Activated gamma-delta T cell treated with anti-CD3 and anti-CD28 coated beads, Interleukin-2, amount 50 U/mL, for 16 hours (primary cell): ENCODE measurements at regions not wholly inside any gene's neighbourhood (a gene's known extent, or its start where the extent isn't known, plus 50 kb on each side); places are given as distances from the start of the nearest gene placed in this dataset.
"Not testable (repeated sequence)": the region's sequence is repeated elsewhere in the genome, so short reads cannot be mapped to it uniquely, and the experiment has no call there.

Source experiments
- DNase-seq: peaks from one replicate; pipeline ENCODE4 v3.0.0-alpha.2; 2020; ENCODE audit warnings: low read depth

DNA sequence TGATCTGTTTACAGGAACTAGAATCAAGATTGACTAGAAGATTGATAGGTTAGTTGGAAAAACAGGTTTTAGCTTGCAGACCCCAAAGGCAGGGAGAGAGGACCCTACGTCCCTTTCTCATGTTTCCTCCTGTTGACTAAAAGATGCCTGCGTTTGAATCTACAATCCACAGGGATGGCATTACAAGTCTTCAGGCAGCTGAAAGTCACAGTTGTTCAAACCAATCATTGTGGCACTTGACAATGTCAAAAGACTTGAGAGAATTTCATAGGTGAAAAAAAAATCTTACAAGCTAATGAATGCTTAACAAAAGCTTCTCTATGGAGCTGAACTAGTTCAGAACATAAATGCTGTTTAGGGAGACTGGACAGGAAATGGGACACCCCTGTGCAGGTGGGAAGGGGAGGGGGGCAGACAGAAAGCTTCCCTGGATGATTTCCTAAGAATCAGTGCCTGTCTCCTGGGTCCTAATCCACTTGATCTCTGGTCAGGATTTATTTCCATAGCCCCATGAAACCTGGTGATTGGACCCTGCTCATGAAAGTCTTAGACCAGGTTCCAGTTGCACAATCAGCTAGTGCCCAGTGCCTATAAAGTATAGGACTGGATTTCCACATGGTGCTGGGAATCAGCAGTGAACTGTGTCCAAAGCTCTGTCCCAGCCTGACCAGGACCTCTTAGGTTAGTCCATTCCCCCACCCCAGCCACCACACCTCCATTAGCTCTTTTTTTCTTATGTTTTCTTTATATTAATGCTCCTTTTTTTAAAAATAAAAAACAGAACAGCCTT is 91.6 kb upstream of the BCAR3 start:
- DNase-seq: no peak

DNA sequence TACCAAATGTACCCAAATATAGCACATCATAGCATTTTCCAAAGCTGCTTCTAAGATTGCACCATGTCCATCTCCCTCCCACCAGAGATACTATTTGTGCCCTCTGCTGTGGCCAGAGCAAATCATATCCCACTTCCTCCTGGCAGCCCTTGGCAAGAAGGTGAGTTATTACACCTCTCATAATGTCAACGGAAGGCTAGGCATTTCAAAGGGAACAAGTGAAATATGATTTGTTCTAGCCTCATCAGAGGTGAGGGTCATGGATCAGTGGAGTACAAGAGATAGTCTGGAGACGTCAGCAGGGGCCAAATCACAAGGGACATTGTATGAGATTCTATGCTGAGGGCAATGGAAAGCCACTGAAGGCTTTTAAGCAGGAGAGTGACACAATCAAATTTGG is 90.2 kb upstream of the BCAR3 start:
- no peak for DNase-seq

DNA sequence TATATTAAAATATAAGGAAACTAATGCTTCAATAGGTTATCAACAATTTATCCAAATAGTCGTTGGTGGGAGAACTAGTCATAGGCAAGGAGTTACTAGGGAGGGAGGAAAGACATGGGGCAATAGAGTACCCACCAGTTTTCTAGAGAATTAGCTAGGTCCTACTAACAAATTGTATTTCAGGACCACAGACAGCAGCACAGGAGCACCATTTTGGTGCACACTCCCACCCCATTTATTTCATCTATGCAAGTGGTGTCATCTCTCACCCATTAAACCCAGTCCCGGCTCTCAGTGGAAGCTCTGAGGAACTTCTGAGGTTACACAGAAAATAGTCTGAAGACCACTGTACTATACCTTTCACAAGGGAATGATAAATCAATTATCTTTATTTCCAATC is 89.0 kb upstream of the BCAR3 start:
- DNase-seq: no peak

DNA sequence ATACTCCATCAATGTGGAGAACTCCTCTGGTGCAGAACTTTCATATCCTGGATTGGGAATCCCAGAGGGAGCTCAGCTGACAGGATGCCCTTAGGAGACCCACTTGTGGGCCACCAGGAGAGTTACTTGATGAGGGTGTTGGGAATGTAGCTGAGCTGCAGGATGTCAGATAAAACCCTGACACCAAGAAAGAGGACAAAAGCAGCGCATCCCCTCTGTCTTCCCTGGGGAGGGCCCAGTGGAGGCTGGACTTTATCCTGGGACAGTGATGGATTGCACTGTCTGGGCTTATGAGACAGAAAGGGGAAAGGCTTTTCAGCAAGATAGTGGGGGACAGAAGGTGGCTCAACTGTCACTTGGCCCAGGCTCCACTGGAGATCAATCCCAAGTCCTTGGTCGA is 88.1 kb upstream of the BCAR3 start:
- DNase-seq: no peak

DNA sequence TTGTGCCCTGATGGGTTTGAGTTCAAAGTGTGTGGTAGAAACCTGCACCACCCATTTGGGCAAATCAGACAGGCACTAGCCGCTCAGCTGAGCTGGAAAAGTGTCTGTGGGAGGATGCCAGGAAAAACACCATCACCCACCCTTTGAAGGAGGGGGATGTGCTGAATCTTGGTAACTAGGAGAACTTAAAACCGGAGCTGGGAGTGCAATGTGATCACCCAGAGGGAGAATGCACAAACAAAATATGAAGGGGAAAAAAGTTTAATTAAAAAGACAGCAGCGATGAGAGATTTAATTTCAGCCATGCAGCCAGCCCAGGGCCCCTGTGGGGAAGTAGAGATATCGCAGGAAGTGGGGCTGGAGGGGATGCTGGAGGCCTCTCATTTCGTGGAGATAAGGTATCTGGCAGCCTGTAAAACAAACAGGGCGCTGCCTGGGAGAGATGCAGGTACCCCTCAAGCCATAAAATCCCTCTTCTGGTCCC is 86.8 kb upstream of the BCAR3 start:
- DNase-seq: no peak

DNA sequence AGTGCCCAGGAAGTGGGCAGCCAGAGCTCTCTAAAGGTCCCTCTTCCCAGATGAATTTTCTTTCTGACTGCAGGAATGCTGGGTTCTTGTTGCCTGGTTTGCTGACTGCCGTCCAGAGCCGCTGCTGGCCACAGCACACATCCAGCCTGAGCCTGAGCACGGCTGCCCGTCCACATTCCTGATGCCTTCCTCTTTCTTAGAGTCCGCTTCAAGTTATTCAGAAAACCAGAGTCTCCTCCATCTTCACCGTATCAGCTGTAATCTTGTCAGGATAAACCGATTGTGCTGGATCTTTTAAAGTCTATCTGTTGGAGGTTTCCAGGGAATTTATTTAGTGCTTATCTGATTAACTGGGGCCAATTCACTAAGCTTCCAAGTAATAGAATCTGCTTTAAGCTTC is 84.8 kb upstream of the BCAR3 start:
- DNase-seq: no peak

DNA sequence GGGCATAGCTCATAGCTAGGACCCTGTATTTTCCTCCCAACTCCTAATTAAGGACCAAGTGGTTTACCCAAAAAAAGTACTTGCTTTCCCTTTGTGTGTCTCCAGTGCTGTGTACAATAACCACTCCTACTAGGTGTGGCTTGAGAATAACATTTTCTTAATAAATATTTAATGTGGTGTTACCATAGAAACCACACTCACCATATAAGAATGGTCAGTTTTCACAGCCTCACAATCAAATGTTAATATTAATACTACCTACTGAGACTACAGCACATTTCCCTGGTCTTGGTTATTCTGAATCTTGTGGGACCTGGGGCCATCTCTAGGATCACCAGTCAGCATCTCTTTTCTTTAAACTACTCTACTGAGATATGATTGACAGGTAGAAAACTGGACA is 83.5 kb upstream of the BCAR3 start:
- DNase-seq: no peak

DNA sequence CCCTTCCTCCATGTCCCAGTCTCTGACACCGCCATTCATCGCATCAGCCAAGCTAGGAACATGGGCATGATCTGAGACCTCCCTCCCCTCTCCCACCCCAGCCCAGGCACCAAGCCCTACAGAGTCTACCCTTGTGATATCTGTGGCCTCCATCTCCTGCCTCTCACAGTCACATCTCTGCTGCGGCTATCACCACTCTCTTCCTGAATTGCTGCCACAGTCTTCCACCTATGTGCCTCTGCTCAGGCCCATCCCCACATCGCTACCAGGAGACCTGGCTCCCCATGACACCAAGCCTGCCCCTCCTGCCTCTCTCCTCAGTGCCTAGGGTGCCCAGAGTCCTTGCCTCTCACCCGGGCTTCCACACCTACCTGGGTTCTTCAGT is 82.7 kb upstream of the BCAR3 start:
- DNase-seq: no peak

DNA sequence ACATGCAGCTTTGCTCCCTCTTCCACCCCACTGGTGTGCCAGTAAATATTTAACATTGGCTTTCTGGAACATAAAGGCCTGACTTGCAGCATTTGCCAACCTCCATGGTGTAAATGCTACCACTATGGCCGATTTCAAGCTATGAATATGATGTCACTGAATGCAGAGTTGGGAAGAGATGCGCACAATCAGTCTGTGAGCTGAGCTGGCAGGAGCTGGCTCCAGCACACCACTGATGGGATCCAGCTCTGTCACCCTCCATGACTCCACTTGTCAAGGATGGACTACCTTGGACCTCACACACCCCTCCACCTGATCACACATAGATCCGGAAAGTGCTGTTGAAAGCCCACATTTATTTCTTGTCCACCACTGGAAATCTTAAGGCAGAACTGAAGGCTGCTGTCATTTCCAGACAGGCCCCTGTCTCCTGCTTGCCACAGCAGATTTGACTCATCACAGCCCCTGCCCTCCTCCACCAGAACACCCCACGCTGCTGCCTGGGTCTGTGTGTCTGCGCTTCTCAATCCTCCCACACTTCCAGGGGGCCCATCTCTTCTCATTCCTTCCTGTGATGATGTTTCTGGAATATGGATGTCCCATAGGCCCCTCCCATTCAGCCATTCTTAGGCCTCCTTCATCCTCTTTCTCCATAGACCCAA is 82.2 kb upstream of the BCAR3 start:
- DNase-seq: no peak

DNA sequence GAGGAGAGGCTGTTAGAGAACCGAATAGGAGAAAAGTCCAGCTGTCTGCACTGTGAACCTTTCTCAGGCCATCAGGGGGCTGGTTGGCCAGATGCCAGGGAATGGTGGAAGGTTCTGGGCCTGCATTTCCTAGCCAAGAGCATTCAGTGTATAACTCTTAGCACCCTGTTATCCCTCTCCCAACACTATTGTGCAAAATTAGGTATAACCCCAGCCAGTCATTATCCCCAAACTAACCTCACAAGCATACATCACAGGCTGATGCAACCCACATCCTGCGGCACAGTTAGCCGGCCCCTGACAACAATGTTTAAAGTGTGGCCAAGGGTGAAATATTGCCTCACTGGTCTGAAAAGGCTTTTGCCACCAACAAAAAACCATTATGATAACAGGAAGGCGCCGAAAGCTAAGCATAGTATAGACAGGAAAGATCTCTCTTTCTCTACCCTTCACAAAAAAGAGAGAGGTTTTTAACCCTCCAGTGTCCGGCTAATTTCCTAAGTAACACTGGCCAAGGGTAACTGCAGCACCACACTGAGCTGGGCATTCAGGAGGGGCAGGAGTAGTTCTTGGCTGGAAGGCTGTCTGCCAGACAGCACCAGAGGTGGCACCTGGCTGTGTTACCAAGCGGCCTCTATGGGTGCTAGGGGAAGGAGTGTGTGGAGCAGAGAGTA is 77.3 kb upstream of the BCAR3 start:
- DNase-seq: no peak

DNA sequence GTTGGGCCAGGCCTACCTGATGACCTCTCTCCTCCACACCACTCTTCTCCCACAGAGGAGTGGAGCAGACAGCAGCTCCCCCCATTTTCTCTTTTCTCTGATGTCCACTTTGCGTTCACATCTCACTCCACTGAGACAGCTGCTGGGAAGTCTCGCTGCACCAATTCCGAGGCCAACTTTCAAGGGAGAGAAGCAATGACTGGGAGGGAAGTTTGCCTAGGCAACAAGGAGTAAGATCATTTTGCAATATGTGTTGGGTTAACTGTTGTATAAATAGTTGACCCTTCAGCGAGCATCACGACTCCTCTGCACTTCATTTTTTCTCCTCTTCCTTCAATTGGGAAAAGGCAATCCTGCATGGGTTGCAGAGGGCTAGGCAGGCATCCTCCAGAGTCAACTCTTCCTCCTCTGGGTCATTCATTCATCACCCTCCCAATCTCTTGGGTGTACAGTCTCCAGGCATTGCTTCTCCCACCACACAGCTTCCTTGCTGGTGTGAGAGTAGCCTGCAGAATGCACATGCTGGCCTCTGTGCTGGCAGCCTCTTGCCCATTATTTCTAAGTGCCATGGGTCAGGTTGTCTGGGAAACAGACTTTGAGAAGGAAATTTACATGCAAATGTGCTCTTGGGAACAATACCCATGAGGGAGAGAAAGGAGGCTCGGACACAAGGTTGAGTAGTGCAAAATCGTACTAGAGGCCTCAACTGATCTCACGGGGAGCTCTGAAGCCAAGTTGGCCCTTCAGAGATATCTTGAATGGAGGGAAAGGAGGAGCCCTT is 75.8 kb upstream of the BCAR3 start:
- no peak for DNase-seq

DNA sequence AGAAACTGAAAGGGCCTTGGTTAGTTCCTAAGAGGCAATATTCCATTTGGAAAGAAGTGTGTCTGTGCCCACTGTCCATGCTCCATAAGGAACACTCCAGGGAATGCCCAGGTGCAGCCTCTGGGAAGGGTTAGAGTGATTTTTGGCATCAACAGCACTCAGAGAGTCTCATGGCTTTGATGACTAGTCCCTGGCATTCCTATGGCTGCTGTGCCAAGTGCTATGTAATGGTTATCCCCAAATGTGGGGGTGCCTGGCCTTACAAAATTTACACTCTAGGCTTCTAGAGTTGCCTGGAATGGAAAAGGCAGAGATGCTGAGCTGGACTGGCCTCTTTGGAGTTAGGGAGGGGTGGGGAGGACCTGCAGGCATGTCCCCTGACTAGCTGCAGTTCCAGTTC is 75.0 kb upstream of the BCAR3 start:
- DNase-seq: no peak

DNA sequence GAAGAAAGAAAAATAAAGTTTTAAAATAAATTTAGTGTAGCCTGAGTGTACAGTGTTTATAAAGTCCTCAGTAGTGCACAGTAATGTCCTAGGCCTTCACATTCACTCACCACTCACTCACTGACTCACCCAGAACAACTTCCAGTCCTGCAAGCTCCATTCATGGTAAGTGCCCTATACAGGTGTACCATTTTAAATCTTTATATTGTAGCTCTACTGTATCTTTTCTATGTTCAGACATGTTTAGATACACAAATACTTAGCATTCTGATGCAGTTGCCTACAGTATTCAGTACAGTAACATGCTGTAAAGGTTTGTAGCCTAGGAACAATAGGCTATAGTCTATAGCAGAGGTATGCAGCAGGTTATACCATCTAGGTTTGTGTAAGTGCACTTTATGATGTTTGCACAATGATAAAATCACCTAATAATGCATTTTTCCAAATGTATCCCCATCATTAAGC is 73.6 kb upstream of the BCAR3 start:
- DNase-seq: not testable (repeated sequence)

DNA sequence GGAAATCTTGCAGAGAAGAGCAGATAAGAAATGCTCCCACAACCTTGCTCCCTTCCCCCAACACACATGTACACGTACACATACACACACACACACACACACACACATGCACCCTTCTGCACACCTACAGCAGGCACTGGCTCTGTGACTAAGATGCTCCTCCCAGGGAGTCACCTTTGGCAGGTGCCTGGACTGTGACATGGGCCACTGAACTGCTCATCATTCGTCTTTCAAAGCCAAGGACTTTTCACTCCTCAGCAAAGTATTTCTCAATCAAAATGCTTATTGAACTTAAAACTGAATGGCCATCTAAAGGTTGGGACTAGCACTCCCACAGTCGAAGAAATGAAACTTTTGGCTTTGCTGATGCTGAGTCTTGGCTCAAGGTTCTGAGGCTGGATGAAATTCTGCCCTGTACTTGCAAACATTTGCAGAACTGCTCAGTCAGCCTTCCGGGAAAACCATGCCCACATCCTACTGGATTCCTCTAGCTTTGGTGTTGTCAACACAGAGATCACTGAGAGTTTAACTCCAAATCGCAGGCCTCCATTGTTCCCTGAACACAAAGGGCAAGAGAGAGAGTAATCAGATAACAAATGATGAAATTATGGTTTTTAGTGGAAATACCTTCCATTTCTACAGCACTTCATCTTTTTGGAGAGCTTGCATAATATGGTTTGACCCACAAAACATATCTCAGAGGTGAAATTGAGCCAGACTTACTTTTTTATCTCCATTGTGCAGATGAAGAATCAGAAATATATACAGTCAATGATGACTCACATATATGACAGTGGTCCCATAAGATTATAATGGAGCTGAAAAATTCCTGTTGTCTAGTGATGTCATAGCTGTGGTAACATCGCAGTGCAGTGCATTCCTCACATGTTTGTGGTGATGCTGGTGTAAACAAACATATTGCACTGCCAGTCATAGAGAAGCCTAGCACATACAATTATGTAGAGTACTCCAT is 72.4 kb upstream of the BCAR3 start:
- DNase-seq: no peak

DNA sequence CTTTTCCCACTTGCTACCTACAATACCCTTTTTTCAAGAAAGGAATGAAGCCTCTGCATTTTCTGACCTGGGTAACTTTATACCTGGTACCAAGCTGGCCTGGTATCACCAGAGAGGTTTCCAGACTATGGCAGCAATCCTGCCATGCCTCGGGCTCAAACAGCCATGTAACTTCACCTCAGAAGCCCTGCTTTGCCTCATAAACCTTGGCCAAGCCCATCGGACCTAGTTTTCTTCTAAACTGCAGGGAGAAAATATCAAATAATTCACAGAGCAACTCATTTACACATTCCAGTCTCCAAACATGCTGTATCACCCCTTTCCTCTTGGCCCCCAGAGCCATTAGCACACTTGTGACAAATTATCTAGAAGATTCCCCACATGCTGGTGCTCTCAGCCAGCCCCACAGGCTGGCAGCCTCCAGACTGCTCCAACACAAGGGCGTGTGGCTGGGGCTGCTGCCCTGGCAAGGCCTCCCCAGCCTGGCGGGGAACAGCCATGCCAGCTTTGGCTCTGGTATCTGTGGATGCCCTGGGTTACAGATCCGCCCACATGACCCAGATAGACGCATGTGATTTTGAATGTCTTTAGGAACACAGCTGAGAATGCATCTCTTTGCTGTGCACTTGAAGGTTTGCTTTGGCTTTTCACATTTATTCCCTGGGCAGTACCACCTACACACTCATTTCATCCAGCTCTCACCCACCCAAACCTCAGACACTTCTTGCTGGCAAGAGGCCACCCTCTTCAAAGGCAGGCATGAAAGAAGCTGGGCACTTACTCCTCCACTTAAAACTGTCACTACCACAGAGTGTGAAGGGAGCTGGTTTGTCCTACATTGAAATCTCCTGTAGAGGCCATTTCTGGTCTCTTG is 70.0 kb upstream of the BCAR3 start:
- no peak for DNase-seq

DNA sequence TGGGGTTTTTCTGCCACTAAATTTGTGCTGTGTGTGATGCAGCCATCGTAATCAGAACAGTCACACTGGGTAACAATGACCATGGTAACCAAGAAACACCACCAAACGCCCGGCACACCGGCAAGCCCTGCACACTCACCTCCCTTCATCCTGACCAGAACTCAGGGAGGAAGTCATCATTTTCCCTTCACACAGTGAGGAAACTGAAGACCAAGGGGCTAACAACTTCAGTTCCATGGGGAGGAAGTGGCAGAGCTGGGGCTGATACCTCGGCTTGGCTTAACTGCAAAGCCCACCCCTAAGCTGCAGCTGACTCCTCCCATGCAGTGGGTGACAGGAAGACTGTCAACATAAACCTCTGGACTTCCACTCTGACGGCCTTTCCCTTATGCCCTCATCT is 69.3 kb upstream of the BCAR3 start:
- DNase-seq: no peak

DNA sequence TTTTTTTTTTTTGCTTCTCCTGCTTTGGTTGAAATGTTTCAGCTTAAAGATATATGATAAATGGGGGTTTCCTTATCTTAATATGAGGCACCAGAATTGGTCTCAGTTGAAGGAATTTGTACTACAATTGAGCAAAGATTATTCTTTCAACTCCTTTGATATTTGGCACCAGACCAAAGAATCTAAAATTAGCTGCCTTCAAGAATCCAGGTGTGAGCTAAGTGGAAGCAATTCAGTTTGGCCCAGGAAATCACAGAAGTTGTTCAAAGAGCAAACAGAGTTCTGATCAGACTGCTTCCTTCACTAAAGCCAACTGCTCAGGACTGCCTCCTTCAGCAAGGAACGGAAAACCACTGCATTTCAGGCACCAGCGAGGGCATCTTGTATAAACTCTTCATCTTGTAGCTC is 68.3 kb upstream of the BCAR3 start:
- no peak for DNase-seq

DNA sequence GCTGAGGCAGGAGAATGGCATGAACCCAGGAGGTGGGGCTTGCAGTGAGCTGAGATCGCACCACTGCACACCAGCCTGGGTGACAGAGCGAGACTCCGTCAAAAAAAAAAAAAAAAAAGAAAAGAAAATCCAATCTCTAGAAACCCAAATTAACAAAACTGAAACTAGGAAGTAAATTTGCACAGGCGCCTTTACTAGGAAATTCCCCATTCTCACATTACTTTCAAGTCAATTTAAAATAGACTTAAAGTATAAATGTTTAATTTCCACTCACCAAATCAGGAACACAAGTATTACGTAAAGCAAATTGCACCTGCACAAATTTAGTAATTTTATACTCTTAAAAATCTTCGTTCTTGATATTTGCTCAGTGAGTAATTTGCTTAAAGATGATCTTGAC is 67.8 kb upstream of the BCAR3 start:
- no peak for DNase-seq

DNA sequence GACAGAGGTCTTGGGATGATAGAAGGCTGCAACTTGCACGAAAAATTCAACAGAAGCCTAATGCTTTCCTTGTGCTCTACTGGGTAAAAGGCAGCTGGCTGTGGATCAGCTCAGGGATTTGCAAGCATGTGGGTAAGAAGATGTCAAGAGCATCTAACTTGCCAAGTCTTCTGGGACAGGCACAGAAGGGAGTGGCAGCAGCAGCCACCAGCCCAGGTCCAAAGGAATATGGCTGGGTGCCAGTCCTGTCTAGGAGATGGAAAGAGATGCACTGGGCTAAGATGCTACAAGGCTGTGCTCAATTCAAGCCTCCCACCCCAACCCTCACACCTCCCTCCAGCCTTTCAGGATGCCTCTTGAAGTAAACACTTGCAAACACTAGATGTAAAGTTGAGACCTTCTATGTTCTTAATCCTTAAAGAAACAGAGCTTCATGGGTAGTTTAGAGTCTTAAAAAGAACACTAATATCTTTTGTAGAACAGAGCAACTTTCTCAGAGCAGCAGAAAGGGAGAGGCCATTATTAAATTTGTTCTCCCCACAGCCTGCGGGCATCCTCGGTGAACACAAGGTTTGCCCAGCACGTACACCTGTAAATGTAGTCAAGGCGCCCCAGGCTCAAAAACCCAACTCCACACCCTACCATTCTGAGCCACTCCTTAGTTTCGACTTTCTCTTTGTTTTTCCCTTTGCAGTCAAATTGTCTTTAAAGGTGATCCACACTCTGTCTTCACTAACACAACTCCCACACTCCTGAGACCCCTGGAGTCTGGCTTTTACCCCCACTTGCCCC is 64.6 kb upstream of the BCAR3 start:
- DNase-seq: no peak
